Prostate gland (tissue), 2 donors: ENCODE measurements at regions not wholly inside any gene's neighbourhood (a gene's known extent, or its start where the extent isn't known, plus 50 kb on each side); places are given as distances from the start of the nearest gene placed in this dataset.

Experiments
- CTCF ChIP-seq, 4 experiments: fragments of 200-600 bp in 2 of 4; fragments of 450-650 bp in 2 of 4; sonication (generic) in 2 of 4; IDR thresholded peaks; 1 replicate in 3 of 4; 2 replicates in 1 of 4; pipeline ENCODE4 v1.5.1; 2016 to 2019; ENCODE audit warnings: antibody characterized with exemption in 4 of 4, mild to moderate bottlenecking in 2 of 4, moderate library complexity in 2 of 4
- POLR2A ChIP-seq: fragments of 450-650 bp; IDR thresholded peaks from one replicate; pipeline ENCODE4 v1.6.1; 2016; ENCODE audit warnings: antibody characterized with exemption, mild to moderate bottlenecking
- POLR2AphosphoS5 ChIP-seq: sonication (generic); formaldehyde crosslinking; IDR thresholded peaks from one replicate; pipeline ENCODE4 v1.6.1; 2017; ENCODE audit warnings: antibody characterized with exemption

GRCh38 chr13:103805771-103806170, 739.6 kb upstream of the SLC10A2 start:
- TF ChIP-seq POLR2A (no peak), CTCF (IDR thresholded peaks at IDR 0.05) (no peak), POLR2AphosphoS5 (no peak)
